SK-N-SH (cell line): ENCODE measurements at regions not wholly inside any gene's neighbourhood (a gene's known extent, or its start where the extent isn't known, plus 50 kb on each side); places are given as distances from the start of the nearest gene placed in this dataset.

ENCODE experiments used
- CTCF ChIA-PET: fragments of 300-600, 350-600 bp; formaldehyde crosslinking; extraction: SDS; loops from one replicate; lab custom pipeline; 2021; lab: Yijun Ruan, JAX
- POLR2A ChIA-PET: fragments of 350-600 bp; sonication (Branson Sonifier 250); formaldehyde crosslinking; extraction: SDS; loops from one replicate; lab custom pipeline; 2020; ENCODE audit warnings: antibody characterized with exemption, inconsistent platforms; lab: Yijun Ruan, JAX
- DNase-seq: peaks from one replicate; pipeline ENCODE4 v3.0.0; 2012
- H2AFZ ChIP-seq: fragments of 200-600 bp; sonication (generic); 2 replicates; pipeline ENCODE4 v1.8.1; 2016; ENCODE audit warnings: antibody characterized with exemption, mild to moderate bottlenecking, low read depth
- H3F3A ChIP-seq: fragments of 200-600 bp; sonication (generic); replicated peaks from 2 replicates; pipeline ENCODE3; 2016; ENCODE audit warnings: antibody characterized with exemption, mild to moderate bottlenecking; ENCODE audit not compliant: insufficient read depth
- H3K27ac ChIP-seq, 2 experiments: fragments of 200-500 bp in 1 of 2; fragments of 200-600 bp in 1 of 2; sonication (Bioruptor generic) in 1 of 2; sonication (generic), shearing (Covaris generic) in 1 of 2; 2 replicates each; pipeline versions ENCODE4 v1.5.1 to v1.6.1; 2014 to 2016; ENCODE audit warnings: low read depth in 2 of 2, inconsistent platforms in 1 of 2, low read length in 1 of 2, mild to moderate bottlenecking in 1 of 2, mixed read lengths in 1 of 2
- H3K27me3 ChIP-seq: fragments of 200-600 bp; sonication (generic), shearing (Covaris generic); 2 replicates; pipeline ENCODE4 v1.6.1; 2016; ENCODE audit warnings: mixed run types; ENCODE audit not compliant: insufficient read depth
- H3K36me3 ChIP-seq, 2 experiments: fragments of 200-500 bp in 1 of 2; fragments of 200-600 bp in 1 of 2; sonication (Bioruptor generic) in 1 of 2; sonication (generic) in 1 of 2; replicated peaks in 1 of 2; 2 replicates each; pipeline versions ENCODE3 to v1.5.1; 2014 to 2016; ENCODE audit warnings: low read length in 1 of 2, mild to moderate bottlenecking in 1 of 2; ENCODE audit not compliant: insufficient read depth in 2 of 2, control insufficient read depth in 1 of 2
- H3K4me1 ChIP-seq, 2 experiments: fragments of 200-500 bp in 1 of 2; fragments of 200-600 bp in 1 of 2; sonication (Bioruptor generic) in 1 of 2; sonication (generic), shearing (Covaris generic) in 1 of 2; 2 replicates each; pipeline versions ENCODE4 v1.5.1 to v1.6.1; 2014 to 2016; ENCODE audit warnings: low read depth in 1 of 2, low read length in 1 of 2, mixed run types in 1 of 2; ENCODE audit not compliant: insufficient read depth in 2 of 2, control insufficient read depth in 1 of 2
- H3K4me2 ChIP-seq: fragments of 200-600 bp; sonication (generic), shearing (Covaris generic); 2 replicates; pipeline ENCODE4 v1.6.1; 2017; ENCODE audit warnings: mixed run types
- H3K4me3 ChIP-seq, 2 experiments: fragments of 200-500 bp in 1 of 2; fragments of 200-600 bp in 1 of 2; sonication (Bioruptor generic) in 1 of 2; sonication (generic), shearing (Covaris generic) in 1 of 2; 2 replicates each; pipeline versions ENCODE4 v1.5.1 to v1.8.1; 2014 to 2016; ENCODE audit warnings: low read depth in 2 of 2, inconsistent platforms in 1 of 2, low read length in 1 of 2, mild to moderate bottlenecking in 1 of 2, mixed read lengths in 1 of 2, moderate library complexity in 1 of 2
- H3K79me2 ChIP-seq: fragments of 200-600 bp; sonication (generic); 2 replicates; pipeline ENCODE4 v1.8.1; 2017; ENCODE audit warnings: mild to moderate bottlenecking; ENCODE audit not compliant: insufficient read depth
- H3K9ac ChIP-seq: fragments of 200-600 bp; sonication (generic); 2 replicates; pipeline ENCODE4 v1.6.1; 2017; ENCODE audit warnings: mixed run types
- H3K9me2 ChIP-seq: fragments of 200-600 bp; sonication (generic); 2 replicates; pipeline ENCODE4 v1.6.1; 2017; ENCODE audit warnings: mixed run types
- H3K9me3 ChIP-seq: fragments of 200-600 bp; sonication (generic); 2 replicates; pipeline ENCODE4 v1.6.1; 2017; ENCODE audit warnings: mixed run types, mild to moderate bottlenecking, moderate library complexity
- H4K20me1 ChIP-seq: fragments of 200-600 bp; sonication (generic); 2 replicates; pipeline ENCODE4 v1.6.1; 2017; ENCODE audit warnings: mild to moderate bottlenecking, mixed run types; ENCODE audit not compliant: insufficient read depth
- CHD2 ChIP-seq: fragments of 150-350 bp; IDR thresholded peaks from 2 replicates; pipeline ENCODE4 v1.6.1; 2018; ENCODE audit warnings: low read length; ENCODE audit not compliant: partially characterized antibody
- EP300 ChIP-seq, 2 experiments: IDR thresholded peaks; 2 replicates each; pipeline versions ENCODE4 v1.4.0 to v1.6.1; 2012; ENCODE audit warnings: borderline replicate concordance in 1 of 2, low read depth in 1 of 2, low read length in 1 of 2
- FOSL2 ChIP-seq: IDR thresholded peaks from 2 replicates; pipeline ENCODE4 v1.4.0; 2012; ENCODE audit warnings: low read depth, mild to moderate bottlenecking, moderate library complexity, borderline replicate concordance
- FOXJ3 ChIP-seq: sonication (generic); formaldehyde crosslinking; IDR thresholded peaks from 2 replicates; pipeline ENCODE4 v1.5.1; 2020; ENCODE audit warnings: mild to moderate bottlenecking, missing genetic modification reagents
- FOXM1 ChIP-seq: IDR thresholded peaks from 2 replicates; pipeline ENCODE4 v1.4.0; 2012; ENCODE audit warnings: low read depth, mild to moderate bottlenecking
- RAD21 ChIP-seq: IDR thresholded peaks from 2 replicates; pipeline ENCODE4 v1.6.1; 2012; ENCODE audit warnings: mild to moderate bottlenecking, low read length
- RCOR1 ChIP-seq: fragments of 150-350 bp; IDR thresholded peaks from 2 replicates; pipeline ENCODE4 v1.6.1; 2017; ENCODE audit warnings: antibody characterized with exemption, low read length
- REST ChIP-seq: IDR thresholded peaks from 2 replicates; pipeline ENCODE4 v1.6.1; 2012; ENCODE audit warnings: mild to moderate bottlenecking, low read depth, low read length, moderate library complexity
- RXRA ChIP-seq: IDR thresholded peaks from 2 replicates; pipeline ENCODE4 v1.4.0; 2012; ENCODE audit warnings: low read depth, mild to moderate bottlenecking, borderline replicate concordance
- TCF12 ChIP-seq: IDR thresholded peaks from 2 replicates; pipeline ENCODE4 v1.4.0; 2012
- YY1 ChIP-seq: IDR thresholded peaks from 2 replicates; pipeline ENCODE4 v1.4.0; 2012; ENCODE audit warnings: low read depth, mild to moderate bottlenecking
- TF ChIP-seq, protein P1 (sequence below): IDR thresholded peaks from 2 replicates; pipeline ENCODE4 v1.4.0; 2012; ENCODE audit warnings: low read depth, borderline replicate concordance
- TF ChIP-seq, protein P2 (sequence below): IDR thresholded peaks from 2 replicates; pipeline ENCODE4 v1.4.0; 2012; ENCODE audit warnings: low read depth, borderline replicate concordance

GRCh38 chr12:91852634-91853033 is 293.0 kb downstream of the BTG1 start (continued):
- no peak for TF ChIP-seq FOSL2
- TF ChIP-seq, all 33 proteins: peak for 0

DNA sequence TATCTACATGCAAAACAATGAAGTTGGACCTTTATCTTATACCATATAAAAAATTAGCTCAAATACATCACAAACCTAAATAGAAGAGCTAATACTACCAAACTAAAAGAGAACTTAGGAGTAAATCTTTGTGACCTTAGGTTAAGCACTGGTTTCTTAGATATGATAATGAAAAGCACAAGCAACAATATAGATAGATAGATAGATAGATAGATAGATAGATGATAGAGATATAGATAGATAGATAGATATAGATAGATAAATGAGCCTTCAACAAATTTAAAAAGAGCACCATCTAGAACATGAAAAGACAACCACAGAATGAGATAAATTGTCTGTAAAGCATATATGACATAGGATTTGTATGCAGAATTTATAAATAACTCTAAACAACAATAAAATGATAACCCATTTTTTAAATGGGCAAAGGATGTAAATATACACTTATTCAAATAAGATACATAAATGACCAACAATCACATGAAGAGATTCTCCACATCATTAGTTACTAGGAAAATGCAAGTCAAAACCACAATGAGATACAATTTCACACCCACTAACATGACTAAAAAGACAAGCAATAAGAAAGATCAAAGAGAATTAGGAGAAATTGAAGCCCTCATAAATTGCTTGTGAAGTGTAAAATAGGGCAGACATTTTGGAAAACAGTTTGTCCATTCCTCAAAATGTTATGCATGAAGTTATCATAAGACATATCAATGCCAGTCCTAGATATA is 293.7 kb downstream of the BTG1 start:
- POLR2A ChIA-PET, result interaction anchor here (0.7 kb wide), 1 partner anchor 11 kb away, joined by 3 read pairs; no protein-coding TSS in a partner anchor
- H4K20me1 ChIP-seq, result no peaks in the 10 kb centered on the region
- H3K9me3 ChIP-seq, result no peaks in the 10 kb centered on the region; the same call in 1 of the 2 replicates
- no peaks in the 10 kb centered on the region for H3K36me3 ChIP-seq
- H3K4me3 ChIP-seq, result no peak overlapping the region
- H2AFZ ChIP-seq, result no peak overlapping the region
- CTCF ChIA-PET, result interaction anchor here (1.2 to 1.7 kb wide), 2 partner anchors 9 to 10 kb away, joined by 4 read pairs; no protein-coding TSS in a partner anchor
- H3F3A ChIP-seq, result no peaks in the 10 kb centered on the region
- no peaks in the 10 kb centered on the region for H3K79me2 ChIP-seq
- no peak overlapping the region for H3K27ac ChIP-seq
- H3K9me2 ChIP-seq, result no peaks in the 10 kb centered on the region
- no peak overlapping the region for H3K4me2 ChIP-seq
- no peak for DNase-seq
- TF ChIP-seq RXRA (no peak), EP300 (IDR thresholded peaks at IDR 0.05; ENCODE audit: borderline replicate concordance in 1 of 2, low read depth in 1 of 2, low read length in 1 of 2) (no peak), FOXM1 (no peak), RCOR1 (no peak), FOXJ3 (CRISPR knock-in tag) (no peak), YY1 (no peak), REST (no peak), RAD21 (no peak), CHD2 (no peak), TCF12 (no peak)
- TF ChIP-seq, protein P1, sequence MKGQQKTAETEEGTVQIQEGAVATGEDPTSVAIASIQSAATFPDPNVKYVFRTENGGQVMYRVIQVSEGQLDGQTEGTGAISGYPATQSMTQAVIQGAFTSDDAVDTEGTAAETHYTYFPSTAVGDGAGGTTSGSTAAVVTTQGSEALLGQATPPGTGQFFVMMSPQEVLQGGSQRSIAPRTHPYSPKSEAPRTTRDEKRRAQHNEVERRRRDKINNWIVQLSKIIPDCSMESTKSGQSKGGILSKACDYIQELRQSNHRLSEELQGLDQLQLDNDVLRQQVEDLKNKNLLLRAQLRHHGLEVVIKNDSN, result no peak
- TF ChIP-seq, protein P2, sequence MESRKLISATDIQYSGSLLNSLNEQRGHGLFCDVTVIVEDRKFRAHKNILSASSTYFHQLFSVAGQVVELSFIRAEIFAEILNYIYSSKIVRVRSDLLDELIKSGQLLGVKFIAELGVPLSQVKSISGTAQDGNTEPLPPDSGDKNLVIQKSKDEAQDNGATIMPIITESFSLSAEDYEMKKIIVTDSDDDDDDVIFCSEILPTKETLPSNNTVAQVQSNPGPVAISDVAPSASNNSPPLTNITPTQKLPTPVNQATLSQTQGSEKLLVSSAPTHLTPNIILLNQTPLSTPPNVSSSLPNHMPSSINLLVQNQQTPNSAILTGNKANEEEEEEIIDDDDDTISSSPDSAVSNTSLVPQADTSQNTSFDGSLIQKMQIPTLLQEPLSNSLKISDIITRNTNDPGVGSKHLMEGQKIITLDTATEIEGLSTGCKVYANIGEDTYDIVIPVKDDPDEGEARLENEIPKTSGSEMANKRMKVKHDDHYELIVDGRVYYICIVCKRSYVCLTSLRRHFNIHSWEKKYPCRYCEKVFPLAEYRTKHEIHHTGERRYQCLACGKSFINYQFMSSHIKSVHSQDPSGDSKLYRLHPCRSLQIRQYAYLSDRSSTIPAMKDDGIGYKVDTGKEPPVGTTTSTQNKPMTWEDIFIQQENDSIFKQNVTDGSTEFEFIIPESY, result no peak
- H3K4me1 ChIP-seq, result no peaks in the 10 kb centered on the region
- peaks cover 9% of the 10 kb centered on the region; the same call in 1 of the 2 replicates for H3K27me3 ChIP-seq
- no peak overlapping the region for H3K9ac ChIP-seq
